Suprapubic skin (tissue), 4 donors: ENCODE measurements at regions not wholly inside any gene's neighbourhood (a gene's known extent, or its start where the extent isn't known, plus 50 kb on each side); places are given as distances from the start of the nearest gene placed in this dataset.

Experiments used
- CTCF ChIP-seq, 2 donors: fragments of 200-600 bp in 1 of 2; fragments of 450-650 bp in 1 of 2; sonication (generic) in 1 of 2; IDR thresholded peaks; one replicate each; pipeline ENCODE4 v1.5.1; 2016 to 2019; ENCODE audit warnings: antibody characterized with exemption in 2 of 2, mild to moderate bottlenecking in 1 of 2, moderate library complexity in 1 of 2
- EP300 ChIP-seq: sonication (generic); formaldehyde crosslinking; IDR thresholded peaks from one replicate; pipeline ENCODE4 v1.6.1; 2017; ENCODE audit warnings: antibody characterized with exemption
- POLR2A ChIP-seq, 2 donors: fragments of 450-650 bp; IDR thresholded peaks; one replicate each; pipeline ENCODE4 v1.6.1; 2017; ENCODE audit warnings: antibody characterized with exemption in 2 of 2, mild to moderate bottlenecking in 2 of 2, moderate library complexity in 2 of 2
- POLR2AphosphoS5 ChIP-seq, 3 donors: sonication (generic); formaldehyde crosslinking; IDR thresholded peaks; one replicate each; pipeline ENCODE4 v1.6.1; 2017; ENCODE audit warnings: antibody characterized with exemption in 3 of 3

- TF ChIP-seq CTCF (IDR thresholded peaks at IDR 0.05) (no peak), POLR2A (IDR thresholded peaks at IDR 0.05) (no peak), EP300 (no peak), POLR2AphosphoS5 (IDR thresholded peaks at IDR 0.05) (no peak)
These were observed 99.2 kb upstream of the ZNF469 start for GRCh38 chr16:88283596-88283995.
